WTC11 (cell line): ENCODE measurements at regions not wholly inside any gene's neighbourhood (a gene's known extent, or its start where the extent isn't known, plus 50 kb on each side); places are given as distances from the start of the nearest gene placed in this dataset.
"Not testable (repeated sequence)": the region's sequence is repeated elsewhere in the genome, so short reads cannot be mapped to it uniquely, and the experiment has no call there.

Source experiments
- ATAC-seq: fragments of 200-7000 bp; cut with Tn5 transposase; 2 replicates; pipeline ENCODE4 v1.10.0; 2021; ENCODE audit warnings: mild to moderate bottlenecking, moderate library complexity
- CTCF ChIA-PET: fragments of 300-600 bp; sonication (Branson Sonifier 250); formaldehyde crosslinking; loops from one replicate; lab custom pipeline; 2021; ENCODE audit warnings: antibody characterized with exemption; lab: Charles Lee
- POLR2A ChIA-PET: fragments of 350-600 bp; sonication (Branson Sonifier 250); formaldehyde crosslinking; loops from one replicate; lab custom pipeline; 2021; ENCODE audit warnings: antibody characterized with exemption; lab: Charles Lee
- DNase-seq: peaks from one replicate; pipeline ENCODE4 v3.0.0; 2021; ENCODE audit warnings: low spot score
- H3K27ac Mint-ChIP-seq: 2 replicates; pipeline ENCODE4 v1.8.0; 2021; ENCODE audit warnings: mixed read lengths
- H3K27me3 Mint-ChIP-seq: 2 replicates; pipeline ENCODE4 v1.8.0; 2021; ENCODE audit warnings: low read depth, mild to moderate bottlenecking, moderate library complexity, mixed read lengths
- H3K36me3 Mint-ChIP-seq: 2 replicates; pipeline ENCODE4 v1.8.0; 2021; ENCODE audit warnings: mixed read lengths
- H3K4me1 Mint-ChIP-seq: 2 replicates; pipeline ENCODE4 v1.8.0; 2022; ENCODE audit warnings: mixed read lengths
- H3K4me3 Mint-ChIP-seq: 2 replicates; pipeline ENCODE4 v1.8.0; 2021; ENCODE audit warnings: mild to moderate bottlenecking, moderate library complexity, mixed read lengths
- H3K9me3 Mint-ChIP-seq: 2 replicates; pipeline ENCODE4 v1.8.0; 2021; ENCODE audit warnings: mixed read lengths
- CREB1 ChIP-seq: sonication (generic); formaldehyde crosslinking; IDR thresholded peaks from 2 replicates; pipeline ENCODE4 v1.8.0; 2023; ENCODE audit warnings: mild to moderate bottlenecking, missing genetic modification reagents
- CTCF ChIP-seq: fragments of 200-600 bp; IDR thresholded peaks from 2 replicates; pipeline ENCODE4 v1.8.0; 2022; ENCODE audit warnings: antibody characterized with exemption
- GABPB1 ChIP-seq: sonication (generic); formaldehyde crosslinking; IDR thresholded peaks from 2 replicates; pipeline ENCODE4 v1.8.1; 2023; ENCODE audit warnings: mild to moderate bottlenecking, missing genetic modification reagents
- HMGA2 ChIP-seq: fragments of 250-450 bp; sonication (Bioruptor Pico); IDR thresholded peaks from 2 replicates; pipeline ENCODE4 v1.4.0; 2021; ENCODE audit warnings: mild to moderate bottlenecking, moderate library complexity
- HMGXB4 ChIP-seq: sonication (generic); formaldehyde crosslinking; IDR thresholded peaks from 2 replicates; pipeline ENCODE4 v1.8.1; 2023; ENCODE audit warnings: mild to moderate bottlenecking, moderate library complexity, missing genetic modification reagents
- RORB ChIP-seq: fragments of 250-450 bp; sonication (Bioruptor Pico); IDR thresholded peaks from 2 replicates; pipeline ENCODE4 v1.9.0; 2021; ENCODE audit warnings: mild to moderate bottlenecking
- SOX15 ChIP-seq: fragments of 250-450 bp; sonication (Bioruptor Pico); IDR thresholded peaks from 2 replicates; pipeline ENCODE4 v1.9.0; 2021; ENCODE audit warnings: mild to moderate bottlenecking
- ZNF263 ChIP-seq: sonication (generic); formaldehyde crosslinking; IDR thresholded peaks from 2 replicates; pipeline ENCODE4 v1.8.1; 2022; ENCODE audit warnings: low read depth, mild to moderate bottlenecking, moderate library complexity, missing genetic modification reagents
- ZNF396 ChIP-seq: fragments of 250-450 bp; sonication (Bioruptor Pico); IDR thresholded peaks from 2 replicates; pipeline ENCODE4 v1.8.0; 2021; ENCODE audit warnings: mild to moderate bottlenecking, moderate library complexity, borderline replicate concordance
- ZNF416 ChIP-seq: fragments of 250-450 bp; sonication (Bioruptor Pico); IDR thresholded peaks from 2 replicates; pipeline ENCODE4 v1.9.0; 2021; ENCODE audit warnings: mild to moderate bottlenecking, inconsistent platforms
- TF ChIP-seq, protein P1 (sequence below): sonication (generic); formaldehyde crosslinking; conservative IDR thresholded peaks from 2 replicates; pipeline ENCODE4 v1.8.1; 2023; ENCODE audit warnings: mild to moderate bottlenecking, low read depth, missing genetic modification reagents, moderate library complexity
- TF ChIP-seq, protein P2 (sequence below): fragments of 250-450 bp; sonication (Bioruptor Pico); IDR thresholded peaks from 2 replicates; pipeline ENCODE4 v1.8.0; 2021; ENCODE audit warnings: mild to moderate bottlenecking
- TF ChIP-seq, protein P3 (sequence below): sonication (generic); formaldehyde crosslinking; IDR thresholded peaks from 2 replicates; pipeline ENCODE4 v1.8.0; 2023; ENCODE audit warnings: mild to moderate bottlenecking, missing genetic modification reagents
- TF ChIP-seq, protein P4 (sequence below): sonication (generic); formaldehyde crosslinking; IDR thresholded peaks from 2 replicates; pipeline ENCODE4 v1.8.1; 2022; ENCODE audit warnings: low read depth, missing genetic modification reagents, borderline replicate concordance

DNA sequence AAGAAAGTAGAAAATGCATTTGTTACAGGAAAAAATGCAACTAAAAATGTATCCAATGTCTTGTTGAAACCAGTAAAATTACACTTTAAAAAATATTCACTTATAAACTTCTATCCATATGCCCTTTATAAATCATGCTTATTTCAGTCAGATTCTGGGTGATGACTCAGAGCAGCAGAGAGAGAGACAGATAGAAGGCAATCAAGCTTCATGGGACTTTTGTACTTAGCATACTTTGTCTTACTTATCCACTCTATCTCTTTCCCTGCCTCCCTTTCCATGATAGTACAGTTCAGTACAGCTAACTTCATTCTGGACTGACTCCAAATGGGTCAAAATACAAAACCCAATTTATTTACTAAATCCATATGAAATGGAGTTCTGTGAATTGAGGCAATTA, 1438.2 kb downstream of the ZPLD1 start (continued):
- TF ChIP-seq ZNF263 (CRISPR knock-in tag): no peak
- TF ChIP-seq HMGA2 (CRISPR knock-in tag): no peak
- TF ChIP-seq, protein P1, sequence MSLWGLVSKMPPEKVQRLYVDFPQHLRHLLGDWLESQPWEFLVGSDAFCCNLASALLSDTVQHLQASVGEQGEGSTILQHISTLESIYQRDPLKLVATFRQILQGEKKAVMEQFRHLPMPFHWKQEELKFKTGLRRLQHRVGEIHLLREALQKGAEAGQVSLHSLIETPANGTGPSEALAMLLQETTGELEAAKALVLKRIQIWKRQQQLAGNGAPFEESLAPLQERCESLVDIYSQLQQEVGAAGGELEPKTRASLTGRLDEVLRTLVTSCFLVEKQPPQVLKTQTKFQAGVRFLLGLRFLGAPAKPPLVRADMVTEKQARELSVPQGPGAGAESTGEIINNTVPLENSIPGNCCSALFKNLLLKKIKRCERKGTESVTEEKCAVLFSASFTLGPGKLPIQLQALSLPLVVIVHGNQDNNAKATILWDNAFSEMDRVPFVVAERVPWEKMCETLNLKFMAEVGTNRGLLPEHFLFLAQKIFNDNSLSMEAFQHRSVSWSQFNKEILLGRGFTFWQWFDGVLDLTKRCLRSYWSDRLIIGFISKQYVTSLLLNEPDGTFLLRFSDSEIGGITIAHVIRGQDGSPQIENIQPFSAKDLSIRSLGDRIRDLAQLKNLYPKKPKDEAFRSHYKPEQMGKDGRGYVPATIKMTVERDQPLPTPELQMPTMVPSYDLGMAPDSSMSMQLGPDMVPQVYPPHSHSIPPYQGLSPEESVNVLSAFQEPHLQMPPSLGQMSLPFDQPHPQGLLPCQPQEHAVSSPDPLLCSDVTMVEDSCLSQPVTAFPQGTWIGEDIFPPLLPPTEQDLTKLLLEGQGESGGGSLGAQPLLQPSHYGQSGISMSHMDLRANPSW (CRISPR knock-in tag): no peak
- no peak for TF ChIP-seq RORB (CRISPR knock-in tag)

DNA sequence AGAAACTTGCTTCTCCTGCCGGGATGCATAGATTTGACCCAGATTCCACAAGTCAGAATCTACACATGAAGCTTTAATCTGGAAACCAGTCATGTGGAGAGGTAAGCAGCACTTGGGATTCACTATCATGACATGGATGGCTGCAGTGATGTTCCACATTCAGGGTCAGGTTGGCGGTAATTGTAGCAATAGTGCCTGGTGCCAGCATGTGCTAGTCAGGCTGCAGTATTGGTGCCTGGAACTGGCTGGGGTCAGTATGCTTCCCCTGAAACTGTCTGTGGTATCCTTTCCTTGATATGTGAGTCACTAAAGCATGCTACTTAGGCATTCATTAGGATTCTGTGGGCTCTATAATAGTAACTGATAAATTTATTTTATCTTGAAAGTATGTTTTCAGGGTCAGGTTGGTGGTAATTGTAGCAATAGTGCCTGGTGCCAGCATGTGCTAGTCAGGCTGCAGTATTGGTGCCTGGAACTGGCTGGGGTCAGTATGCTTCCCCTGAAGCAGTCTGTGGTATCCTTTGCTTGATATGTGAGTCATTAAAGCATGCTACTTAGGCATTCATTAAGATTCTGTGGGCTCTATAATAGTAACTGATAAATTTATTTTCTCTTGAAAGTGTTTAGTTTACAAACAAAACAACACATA, 1439.2 kb downstream of the ZPLD1 start:
- H3K36me3 Mint-ChIP-seq: no peaks in the 10 kb centered on the region
- no peak overlapping the region for H3K27ac Mint-ChIP-seq
- ATAC-seq (no peak), DNase-seq (no peak)
- POLR2A ChIA-PET: no interaction called here
- CTCF ChIA-PET: no interaction called here
- H3K27me3 Mint-ChIP-seq: no peaks in the 10 kb centered on the region
- no peak overlapping the region for H3K4me3 Mint-ChIP-seq
- no peak for TF ChIP-seq ZNF396
- no peak for TF ChIP-seq GABPB1 (CRISPR knock-in tag)
- TF ChIP-seq ZNF416 (CRISPR knock-in tag): no peak
- TF ChIP-seq, protein P2, sequence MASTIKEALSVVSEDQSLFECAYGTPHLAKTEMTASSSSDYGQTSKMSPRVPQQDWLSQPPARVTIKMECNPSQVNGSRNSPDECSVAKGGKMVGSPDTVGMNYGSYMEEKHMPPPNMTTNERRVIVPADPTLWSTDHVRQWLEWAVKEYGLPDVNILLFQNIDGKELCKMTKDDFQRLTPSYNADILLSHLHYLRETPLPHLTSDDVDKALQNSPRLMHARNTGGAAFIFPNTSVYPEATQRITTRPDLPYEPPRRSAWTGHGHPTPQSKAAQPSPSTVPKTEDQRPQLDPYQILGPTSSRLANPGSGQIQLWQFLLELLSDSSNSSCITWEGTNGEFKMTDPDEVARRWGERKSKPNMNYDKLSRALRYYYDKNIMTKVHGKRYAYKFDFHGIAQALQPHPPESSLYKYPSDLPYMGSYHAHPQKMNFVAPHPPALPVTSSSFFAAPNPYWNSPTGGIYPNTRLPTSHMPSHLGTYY (CRISPR knock-in tag): no peak
- TF ChIP-seq, protein P3, sequence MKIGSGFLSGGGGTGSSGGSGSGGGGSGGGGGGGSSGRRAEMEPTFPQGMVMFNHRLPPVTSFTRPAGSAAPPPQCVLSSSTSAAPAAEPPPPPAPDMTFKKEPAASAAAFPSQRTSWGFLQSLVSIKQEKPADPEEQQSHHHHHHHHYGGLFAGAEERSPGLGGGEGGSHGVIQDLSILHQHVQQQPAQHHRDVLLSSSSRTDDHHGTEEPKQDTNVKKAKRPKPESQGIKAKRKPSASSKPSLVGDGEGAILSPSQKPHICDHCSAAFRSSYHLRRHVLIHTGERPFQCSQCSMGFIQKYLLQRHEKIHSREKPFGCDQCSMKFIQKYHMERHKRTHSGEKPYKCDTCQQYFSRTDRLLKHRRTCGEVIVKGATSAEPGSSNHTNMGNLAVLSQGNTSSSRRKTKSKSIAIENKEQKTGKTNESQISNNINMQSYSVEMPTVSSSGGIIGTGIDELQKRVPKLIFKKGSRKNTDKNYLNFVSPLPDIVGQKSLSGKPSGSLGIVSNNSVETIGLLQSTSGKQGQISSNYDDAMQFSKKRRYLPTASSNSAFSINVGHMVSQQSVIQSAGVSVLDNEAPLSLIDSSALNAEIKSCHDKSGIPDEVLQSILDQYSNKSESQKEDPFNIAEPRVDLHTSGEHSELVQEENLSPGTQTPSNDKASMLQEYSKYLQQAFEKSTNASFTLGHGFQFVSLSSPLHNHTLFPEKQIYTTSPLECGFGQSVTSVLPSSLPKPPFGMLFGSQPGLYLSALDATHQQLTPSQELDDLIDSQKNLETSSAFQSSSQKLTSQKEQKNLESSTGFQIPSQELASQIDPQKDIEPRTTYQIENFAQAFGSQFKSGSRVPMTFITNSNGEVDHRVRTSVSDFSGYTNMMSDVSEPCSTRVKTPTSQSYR: no peak
- TF ChIP-seq CREB1 (CRISPR knock-in tag): no peak
- no peak for TF ChIP-seq CTCF
- no peaks in the 10 kb centered on the region for H3K4me1 Mint-ChIP-seq
- H3K9me3 Mint-ChIP-seq: no peaks in the 10 kb centered on the region

- DNase-seq, POLR2A ChIA-PET, H3K27ac Mint-ChIP-seq, H3K36me3 Mint-ChIP-seq, CTCF ChIA-PET, ATAC-seq, H3K27me3 Mint-ChIP-seq, H3K4me3 Mint-ChIP-seq, H3K4me1 Mint-ChIP-seq, H3K9me3 Mint-ChIP-seq: not testable (repeated sequence)
Measured at GRCh38 chr3:103881809-103882208, 1447.0 kb downstream of the ZPLD1 start.

DNA sequence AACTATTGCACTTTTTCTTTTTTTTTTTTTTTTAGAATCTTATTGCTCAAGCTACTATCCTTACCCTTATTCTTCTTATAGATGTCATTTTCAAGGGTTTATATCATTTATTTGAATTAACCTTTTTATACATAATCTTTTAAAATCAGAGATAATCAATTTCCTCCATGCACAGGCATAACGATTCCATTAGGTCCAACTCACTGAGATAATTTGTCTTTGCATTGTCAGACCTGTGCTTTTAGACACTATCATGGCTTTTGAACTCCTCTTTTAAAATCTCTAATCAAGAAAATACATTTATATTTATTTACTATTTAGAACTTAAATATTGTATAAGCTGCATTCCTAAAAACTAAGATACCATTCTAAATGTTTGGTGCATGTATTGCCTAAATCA, 1454.9 kb downstream of the ZPLD1 start:
- no peak for DNase-seq
- Mint-ChIP-seq H3K4me3 (no peak overlapping the region), H3K9me3 (no peaks in the 10 kb centered on the region), H3K4me1 (no peaks in the 10 kb centered on the region), H3K27me3 (no peaks in the 10 kb centered on the region), H3K36me3 (no peaks in the 10 kb centered on the region), H3K27ac (no peak overlapping the region)
- ATAC-seq: no peak
- ChIA-PET CTCF (no interaction called here), POLR2A (no interaction called here)
- TF ChIP-seq SOX15 (CRISPR knock-in tag) (no peak), GABPB1 (CRISPR knock-in tag) (no peak), HMGXB4 (CRISPR knock-in tag) (no peak)
- TF ChIP-seq, protein P4, sequence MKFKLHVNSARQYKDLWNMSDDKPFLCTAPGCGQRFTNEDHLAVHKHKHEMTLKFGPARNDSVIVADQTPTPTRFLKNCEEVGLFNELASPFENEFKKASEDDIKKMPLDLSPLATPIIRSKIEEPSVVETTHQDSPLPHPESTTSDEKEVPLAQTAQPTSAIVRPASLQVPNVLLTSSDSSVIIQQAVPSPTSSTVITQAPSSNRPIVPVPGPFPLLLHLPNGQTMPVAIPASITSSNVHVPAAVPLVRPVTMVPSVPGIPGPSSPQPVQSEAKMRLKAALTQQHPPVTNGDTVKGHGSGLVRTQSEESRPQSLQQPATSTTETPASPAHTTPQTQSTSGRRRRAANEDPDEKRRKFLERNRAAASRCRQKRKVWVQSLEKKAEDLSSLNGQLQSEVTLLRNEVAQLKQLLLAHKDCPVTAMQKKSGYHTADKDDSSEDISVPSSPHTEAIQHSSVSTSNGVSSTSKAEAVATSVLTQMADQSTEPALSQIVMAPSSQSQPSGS: no peak
- TF ChIP-seq, protein P3: no peak
